GM23338 (cell line): ENCODE measurements at regions not wholly inside any gene's neighbourhood (a gene's known extent, or its start where the extent isn't known, plus 50 kb on each side); places are given as distances from the start of the nearest gene placed in this dataset.

ENCODE experiments used
- ATAC-seq: fragments of 200-7000 bp; cut with Tn5 transposase; 3 replicates; pipeline ENCODE4 v1.9.1; 2020
- DNase-seq: peaks from one replicate; pipeline ENCODE4 v3.0.0-alpha.2; 2015; ENCODE audit warnings: low spot score
- H2AFZ ChIP-seq: fragments of 200-600 bp; sonication (generic); 2 replicates; pipeline ENCODE4 v1.8.0; 2016; ENCODE audit warnings: antibody characterized with exemption, mild to moderate bottlenecking, moderate library complexity
- H3F3A ChIP-seq: fragments of 200-600 bp; sonication (generic); replicated peaks from 2 replicates; pipeline ENCODE4 v1.8.0; 2017; ENCODE audit warnings: antibody characterized with exemption, mixed run types, low read depth
- H3K27ac ChIP-seq: fragments of 200-600 bp; sonication (generic); 2 replicates; pipeline ENCODE4 v1.6.1; 2016; ENCODE audit warnings: low read depth
- H3K27me3 ChIP-seq: fragments of 200-600 bp; sonication (generic); 2 replicates; pipeline ENCODE4 v1.8.0; 2016; ENCODE audit warnings: mild to moderate bottlenecking, mixed run types, moderate library complexity; ENCODE audit not compliant: insufficient read depth
- H3K36me3 ChIP-seq: fragments of 200-600 bp; sonication (generic); 2 replicates; pipeline ENCODE4 v1.8.0; 2016; ENCODE audit warnings: mild to moderate bottlenecking; ENCODE audit not compliant: insufficient read depth
- H3K4me1 ChIP-seq: fragments of 200-600 bp; sonication (generic); 2 replicates; pipeline ENCODE4 v1.8.0; 2016; ENCODE audit warnings: mild to moderate bottlenecking, moderate library complexity; ENCODE audit not compliant: insufficient read depth
- H3K4me2 ChIP-seq: fragments of 200-600 bp; sonication (generic); 2 replicates; pipeline ENCODE4 v1.7.1; 2017; ENCODE audit warnings: mixed run types
- H3K4me3 ChIP-seq: fragments of 200-600 bp; sonication (generic); 2 replicates; pipeline ENCODE4 v1.6.1; 2016; ENCODE audit warnings: mixed run types
- H3K79me2 ChIP-seq: fragments of 200-600 bp; sonication (generic); replicated peaks from 2 replicates; pipeline ENCODE4 v1.8.0; 2017; ENCODE audit warnings: mild to moderate bottlenecking; ENCODE audit not compliant: insufficient read depth
- H3K9me2 ChIP-seq: fragments of 200-600 bp; sonication (generic); 2 replicates; pipeline ENCODE4 v1.8.0; 2017; ENCODE audit not compliant: insufficient read depth
- H4K20me1 ChIP-seq: fragments of 200-600 bp; sonication (generic); replicated peaks from 2 replicates; pipeline ENCODE4 v1.8.0; 2017; ENCODE audit warnings: mild to moderate bottlenecking; ENCODE audit not compliant: insufficient read depth
- H3K27ac Mint-ChIP-seq: 2 replicates; pipeline ENCODE4 v1.8.0; 2020; ENCODE audit warnings: inconsistent platforms, mild to moderate bottlenecking, moderate library complexity, mixed read lengths
- H3K27me3 Mint-ChIP-seq: 3 replicates; pipeline ENCODE4 v1.8.0; 2022; ENCODE audit warnings: low read depth, mild to moderate bottlenecking, moderate library complexity, mixed read lengths, inconsistent platforms; ENCODE audit not compliant: insufficient read depth, poor library complexity
- H3K36me3 Mint-ChIP-seq: 3 replicates; pipeline ENCODE4 v1.8.0; 2021; ENCODE audit warnings: low read depth, mild to moderate bottlenecking, inconsistent platforms, moderate library complexity, mixed read lengths
- H3K4me1 Mint-ChIP-seq: 3 replicates; pipeline ENCODE4 v1.8.0; 2020; ENCODE audit warnings: mild to moderate bottlenecking, inconsistent platforms, mixed read lengths
- H3K4me3 Mint-ChIP-seq: 3 replicates; pipeline ENCODE4 v1.8.0; 2021; ENCODE audit warnings: moderate library complexity, mild to moderate bottlenecking, inconsistent platforms, mixed read lengths
- H3K9me3 Mint-ChIP-seq: 3 replicates; pipeline ENCODE4 v1.8.0; 2020; ENCODE audit warnings: moderate library complexity, mild to moderate bottlenecking, inconsistent platforms, mixed read lengths
- CREB1 ChIP-seq: fragments of 250-450 bp; sonication (Bioruptor Pico); IDR thresholded peaks from 2 replicates; pipeline ENCODE4 v1.5.0; 2020; ENCODE audit warnings: low read depth, mild to moderate bottlenecking, moderate library complexity
- EZH2 ChIP-seq: fragments of 200-600 bp; sonication (generic); IDR thresholded peaks from one replicate; pipeline ENCODE4 v1.8.0; 2017; ENCODE audit warnings: antibody characterized with exemption, mild to moderate bottlenecking, low read depth; ENCODE audit not compliant: unreplicated experiment
- EZH2phosphoT487 ChIP-seq: fragments of 200-600 bp; sonication (generic); IDR thresholded peaks from one replicate; pipeline ENCODE4 v1.8.1; 2018; ENCODE audit warnings: antibody characterized with exemption; ENCODE audit not compliant: unreplicated experiment
- JUNB ChIP-seq: IDR thresholded peaks from one replicate; pipeline ENCODE4 v1.6.1; 2016; ENCODE audit warnings: antibody characterized with exemption; ENCODE audit not compliant: unreplicated experiment
- POLR2AphosphoS5 ChIP-seq: IDR thresholded peaks from 2 replicates; pipeline ENCODE4 v1.6.1; 2016; ENCODE audit warnings: antibody characterized with exemption, low read depth
- STAT1 ChIP-seq: IDR thresholded peaks from one replicate; pipeline ENCODE4 v1.6.1; 2016; ENCODE audit warnings: antibody characterized with exemption; ENCODE audit not compliant: unreplicated experiment
- ZNF114 ChIP-seq: fragments of 250-450 bp; sonication (Bioruptor Pico); IDR thresholded peaks from 2 replicates; pipeline ENCODE4 v1.5.0; 2020; ENCODE audit warnings: mild to moderate bottlenecking, moderate library complexity
- ZNF331 ChIP-seq: fragments of 250-450 bp; sonication (Bioruptor Pico); IDR thresholded peaks from 2 replicates; pipeline ENCODE4 v1.5.0; 2020; ENCODE audit warnings: low read depth, mild to moderate bottlenecking, moderate library complexity
- TF ChIP-seq, protein P1 (sequence below): IDR thresholded peaks from 2 replicates; pipeline ENCODE4 v1.6.1; 2016; ENCODE audit warnings: antibody characterized with exemption
- TF ChIP-seq, protein P2 (sequence below), 2 experiments: fragments of 200-600 bp in 1 of 2; sonication (generic) in 1 of 2; conservative IDR thresholded peaks; 2 replicates each; pipeline versions ENCODE4 v1.5.1 to v1.6.1; 2016 to 2017; ENCODE audit warnings: antibody characterized with exemption in 2 of 2, low read depth in 2 of 2, mild to moderate bottlenecking in 2 of 2, moderate library complexity in 1 of 2
- TF ChIP-seq, protein P3 (sequence below): fragments of 250-450 bp; sonication (Bioruptor Pico); IDR thresholded peaks from 2 replicates; pipeline ENCODE4 v1.5.0; 2020; ENCODE audit warnings: mild to moderate bottlenecking, moderate library complexity

DNA sequence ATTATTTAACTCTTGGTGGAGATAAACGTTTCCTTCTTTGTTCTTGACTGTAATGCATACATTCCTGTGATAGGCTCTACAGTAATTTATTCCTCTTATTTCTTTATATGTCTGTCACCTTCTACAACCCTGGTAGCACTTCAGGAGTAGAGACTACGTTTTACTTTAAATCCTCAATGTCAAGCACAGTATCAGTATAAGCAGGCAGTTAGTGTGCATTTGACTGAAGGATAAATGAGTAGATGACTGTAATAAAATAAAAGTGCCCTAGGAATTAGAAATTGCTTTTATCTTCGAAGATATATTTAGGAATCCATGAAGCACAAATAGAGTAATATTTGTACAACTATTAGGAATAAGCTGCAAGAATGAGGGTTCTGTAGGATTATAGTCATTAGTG, 599.6 kb upstream of the PRMT6 start (continued):
- TF ChIP-seq, protein P1, sequence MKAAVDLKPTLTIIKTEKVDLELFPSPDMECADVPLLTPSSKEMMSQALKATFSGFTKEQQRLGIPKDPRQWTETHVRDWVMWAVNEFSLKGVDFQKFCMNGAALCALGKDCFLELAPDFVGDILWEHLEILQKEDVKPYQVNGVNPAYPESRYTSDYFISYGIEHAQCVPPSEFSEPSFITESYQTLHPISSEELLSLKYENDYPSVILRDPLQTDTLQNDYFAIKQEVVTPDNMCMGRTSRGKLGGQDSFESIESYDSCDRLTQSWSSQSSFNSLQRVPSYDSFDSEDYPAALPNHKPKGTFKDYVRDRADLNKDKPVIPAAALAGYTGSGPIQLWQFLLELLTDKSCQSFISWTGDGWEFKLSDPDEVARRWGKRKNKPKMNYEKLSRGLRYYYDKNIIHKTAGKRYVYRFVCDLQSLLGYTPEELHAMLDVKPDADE = no peak

DNA sequence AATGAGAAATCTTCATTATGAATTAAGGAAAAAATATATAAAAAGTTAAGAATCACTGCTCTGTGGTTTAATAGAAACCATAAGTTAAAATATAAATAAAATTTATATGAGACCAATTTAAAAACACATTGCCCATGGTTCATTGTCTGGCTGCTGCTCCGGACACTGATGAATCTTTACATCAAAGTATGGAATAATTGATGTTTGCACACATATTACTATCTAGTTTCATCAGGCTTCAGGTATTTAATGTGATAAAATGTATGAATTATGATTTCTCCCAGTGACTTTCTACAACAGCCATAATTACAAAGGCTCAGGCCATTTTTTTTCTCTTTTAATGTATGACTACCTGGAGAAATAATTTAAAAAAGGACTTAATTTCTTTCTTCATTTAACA, 599.1 kb upstream of the PRMT6 start:
- Mint-ChIP-seq H3K4me3 (no peak overlapping the region), H3K9me3 (no peaks in the 10 kb centered on the region), H3K27me3 (no peaks in the 10 kb centered on the region), H3K4me1 (no peaks in the 10 kb centered on the region), H3K36me3 (no peaks in the 10 kb centered on the region), H3K27ac (no peak overlapping the region)
- H3K27me3 ChIP-seq = no peaks in the 10 kb centered on the region
- no peaks in the 10 kb centered on the region for H3K36me3 ChIP-seq
- DNase-seq (no peak), ATAC-seq (no peak)
- no peaks in the 10 kb centered on the region for H3F3A ChIP-seq
- H3K4me3 ChIP-seq = no peak overlapping the region
- TF ChIP-seq JUNB = no peak
- TF ChIP-seq ZNF331 (CRISPR knock-in tag) = no peak
- TF ChIP-seq EZH2 = no peak
- no peak for TF ChIP-seq EZH2phosphoT487
- TF ChIP-seq, protein P1 = no peak
- TF ChIP-seq, protein P2, sequence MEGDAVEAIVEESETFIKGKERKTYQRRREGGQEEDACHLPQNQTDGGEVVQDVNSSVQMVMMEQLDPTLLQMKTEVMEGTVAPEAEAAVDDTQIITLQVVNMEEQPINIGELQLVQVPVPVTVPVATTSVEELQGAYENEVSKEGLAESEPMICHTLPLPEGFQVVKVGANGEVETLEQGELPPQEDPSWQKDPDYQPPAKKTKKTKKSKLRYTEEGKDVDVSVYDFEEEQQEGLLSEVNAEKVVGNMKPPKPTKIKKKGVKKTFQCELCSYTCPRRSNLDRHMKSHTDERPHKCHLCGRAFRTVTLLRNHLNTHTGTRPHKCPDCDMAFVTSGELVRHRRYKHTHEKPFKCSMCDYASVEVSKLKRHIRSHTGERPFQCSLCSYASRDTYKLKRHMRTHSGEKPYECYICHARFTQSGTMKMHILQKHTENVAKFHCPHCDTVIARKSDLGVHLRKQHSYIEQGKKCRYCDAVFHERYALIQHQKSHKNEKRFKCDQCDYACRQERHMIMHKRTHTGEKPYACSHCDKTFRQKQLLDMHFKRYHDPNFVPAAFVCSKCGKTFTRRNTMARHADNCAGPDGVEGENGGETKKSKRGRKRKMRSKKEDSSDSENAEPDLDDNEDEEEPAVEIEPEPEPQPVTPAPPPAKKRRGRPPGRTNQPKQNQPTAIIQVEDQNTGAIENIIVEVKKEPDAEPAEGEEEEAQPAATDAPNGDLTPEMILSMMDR (conservative IDR thresholded peaks at IDR 0.05; ENCODE audit: low read depth in 2 of 2) = no peak
- no peak for TF ChIP-seq ZNF114
- TF ChIP-seq POLR2AphosphoS5 = no peak
- no peak for TF ChIP-seq CREB1 (CRISPR knock-in tag)
- TF ChIP-seq STAT1 = no peak
- H3K27ac ChIP-seq = no peak overlapping the region
- H2AFZ ChIP-seq = no peak overlapping the region
- H3K4me2 ChIP-seq = no peak overlapping the region
- no peaks in the 10 kb centered on the region for H4K20me1 ChIP-seq
- no peaks in the 10 kb centered on the region for H3K79me2 ChIP-seq
- H3K4me1 ChIP-seq = no peaks in the 10 kb centered on the region
- no peaks in the 10 kb centered on the region for H3K9me2 ChIP-seq

DNA sequence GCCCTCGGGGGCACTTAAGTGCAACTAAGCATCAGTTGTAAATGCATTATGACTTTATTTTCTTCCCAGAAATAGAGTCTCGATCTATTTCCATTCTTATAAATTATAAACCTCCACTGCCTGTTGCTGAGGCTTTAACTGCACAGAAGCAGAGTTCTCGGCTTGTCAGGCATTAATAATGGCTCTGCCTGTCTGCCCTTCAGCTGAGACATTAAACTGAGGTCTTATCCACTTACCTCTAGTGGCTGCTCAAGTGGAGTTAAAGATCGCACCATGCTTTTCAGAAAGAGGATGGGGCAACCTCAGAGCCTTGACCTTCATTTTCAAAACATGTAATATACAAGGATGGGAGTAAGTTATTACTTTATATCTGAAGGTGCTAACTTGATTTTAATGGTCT, 597.6 kb upstream of the PRMT6 start:
- ATAC-seq (no peak), DNase-seq (no peak)
- Histone ChIP-seq H3K27ac (no peak overlapping the region), H3K27me3 (no peaks in the 10 kb centered on the region), H3K9me2 (no peaks in the 10 kb centered on the region), H3K36me3 (no peaks in the 10 kb centered on the region), H3F3A (no peaks in the 10 kb centered on the region), H3K4me1 (no peaks in the 10 kb centered on the region), H3K4me3 (no peak overlapping the region), H3K4me2 (no peak overlapping the region), H2AFZ (no peak overlapping the region), H4K20me1 (no peaks in the 10 kb centered on the region), H3K79me2 (no peaks in the 10 kb centered on the region)
- no peaks in the 10 kb centered on the region for H3K9me3 Mint-ChIP-seq
- H3K36me3 Mint-ChIP-seq = no peaks in the 10 kb centered on the region
- H3K4me1 Mint-ChIP-seq = no peaks in the 10 kb centered on the region
- no peak overlapping the region for H3K4me3 Mint-ChIP-seq
- no peak overlapping the region for H3K27ac Mint-ChIP-seq
- H3K27me3 Mint-ChIP-seq = no peaks in the 10 kb centered on the region
- TF ChIP-seq EZH2 (no peak), EZH2phosphoT487 (no peak), CREB1 (CRISPR knock-in tag) (no peak), POLR2AphosphoS5 (no peak)
- TF ChIP-seq, protein P3, sequence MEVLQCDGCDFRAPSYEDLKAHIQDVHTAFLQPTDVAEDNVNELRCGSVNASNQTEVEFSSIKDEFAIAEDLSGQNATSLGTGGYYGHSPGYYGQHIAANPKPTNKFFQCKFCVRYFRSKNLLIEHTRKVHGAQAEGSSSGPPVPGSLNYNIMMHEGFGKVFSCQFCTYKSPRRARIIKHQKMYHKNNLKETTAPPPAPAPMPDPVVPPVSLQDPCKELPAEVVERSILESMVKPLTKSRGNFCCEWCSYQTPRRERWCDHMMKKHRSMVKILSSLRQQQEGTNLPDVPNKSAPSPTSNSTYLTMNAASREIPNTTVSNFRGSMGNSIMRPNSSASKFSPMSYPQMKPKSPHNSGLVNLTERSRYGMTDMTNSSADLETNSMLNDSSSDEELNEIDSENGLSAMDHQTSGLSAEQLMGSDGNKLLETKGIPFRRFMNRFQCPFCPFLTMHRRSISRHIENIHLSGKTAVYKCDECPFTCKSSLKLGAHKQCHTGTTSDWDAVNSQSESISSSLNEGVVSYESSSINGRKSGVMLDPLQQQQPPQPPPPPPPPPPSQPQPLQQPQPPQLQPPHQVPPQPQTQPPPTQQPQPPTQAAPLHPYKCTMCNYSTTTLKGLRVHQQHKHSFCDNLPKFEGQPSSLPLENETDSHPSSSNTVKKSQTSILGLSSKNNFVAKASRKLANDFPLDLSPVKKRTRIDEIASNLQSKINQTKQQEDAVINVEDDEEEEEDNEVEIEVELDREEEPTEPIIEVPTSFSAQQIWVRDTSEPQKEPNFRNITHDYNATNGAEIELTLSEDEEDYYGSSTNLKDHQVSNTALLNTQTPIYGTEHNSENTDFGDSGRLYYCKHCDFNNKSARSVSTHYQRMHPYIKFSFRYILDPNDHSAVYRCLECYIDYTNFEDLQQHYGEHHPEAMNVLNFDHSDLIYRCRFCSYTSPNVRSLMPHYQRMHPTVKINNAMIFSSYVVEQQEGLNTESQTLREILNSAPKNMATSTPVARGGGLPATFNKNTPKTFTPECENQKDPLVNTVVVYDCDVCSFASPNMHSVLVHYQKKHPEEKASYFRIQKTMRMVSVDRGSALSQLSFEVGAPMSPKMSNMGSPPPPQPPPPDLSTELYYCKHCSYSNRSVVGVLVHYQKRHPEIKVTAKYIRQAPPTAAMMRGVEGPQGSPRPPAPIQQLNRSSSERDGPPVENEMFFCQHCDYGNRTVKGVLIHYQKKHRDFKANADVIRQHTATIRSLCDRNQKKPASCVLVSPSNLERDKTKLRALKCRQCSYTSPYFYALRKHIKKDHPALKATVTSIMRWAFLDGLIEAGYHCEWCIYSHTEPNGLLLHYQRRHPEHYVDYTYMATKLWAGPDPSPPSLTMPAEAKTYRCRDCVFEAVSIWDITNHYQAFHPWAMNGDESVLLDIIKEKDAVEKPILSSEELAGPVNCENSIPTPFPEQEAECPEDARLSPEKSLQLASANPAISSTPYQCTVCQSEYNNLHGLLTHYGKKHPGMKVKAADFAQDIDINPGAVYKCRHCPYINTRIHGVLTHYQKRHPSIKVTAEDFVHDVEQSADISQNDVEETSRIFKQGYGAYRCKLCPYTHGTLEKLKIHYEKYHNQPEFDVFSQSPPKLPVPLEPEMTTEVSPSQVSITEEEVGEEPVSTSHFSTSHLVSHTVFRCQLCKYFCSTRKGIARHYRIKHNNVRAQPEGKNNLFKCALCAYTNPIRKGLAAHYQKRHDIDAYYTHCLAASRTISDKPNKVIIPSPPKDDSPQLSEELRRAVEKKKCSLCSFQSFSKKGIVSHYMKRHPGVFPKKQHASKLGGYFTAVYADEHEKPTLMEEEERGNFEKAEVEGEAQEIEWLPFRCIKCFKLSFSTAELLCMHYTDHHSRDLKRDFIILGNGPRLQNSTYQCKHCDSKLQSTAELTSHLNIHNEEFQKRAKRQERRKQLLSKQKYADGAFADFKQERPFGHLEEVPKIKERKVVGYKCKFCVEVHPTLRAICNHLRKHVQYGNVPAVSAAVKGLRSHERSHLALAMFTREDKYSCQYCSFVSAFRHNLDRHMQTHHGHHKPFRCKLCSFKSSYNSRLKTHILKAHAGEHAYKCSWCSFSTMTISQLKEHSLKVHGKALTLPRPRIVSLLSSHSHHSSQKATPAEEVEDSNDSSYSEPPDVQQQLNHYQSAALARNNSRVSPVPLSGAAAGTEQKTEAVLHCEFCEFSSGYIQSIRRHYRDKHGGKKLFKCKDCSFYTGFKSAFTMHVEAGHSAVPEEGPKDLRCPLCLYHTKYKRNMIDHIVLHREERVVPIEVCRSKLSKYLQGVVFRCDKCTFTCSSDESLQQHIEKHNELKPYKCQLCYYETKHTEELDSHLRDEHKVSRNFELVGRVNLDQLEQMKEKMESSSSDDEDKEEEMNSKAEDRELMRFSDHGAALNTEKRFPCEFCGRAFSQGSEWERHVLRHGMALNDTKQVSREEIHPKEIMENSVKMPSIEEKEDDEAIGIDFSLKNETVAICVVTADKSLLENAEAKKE (CRISPR knock-in tag) = no peak
